ENCODE measurements at regions not wholly inside any gene's neighbourhood (a gene's known extent, or its start where the extent isn't known, plus 50 kb on each side); places are given as distances from the start of the nearest gene placed in this dataset.

GRCh38 chr16:9438991-9439390 is 347.5 kb downstream of the HAPSTR1 start:
- Histone ChIP-seq H3K4me2 (ENCODE audit: low read depth, low read length, poor library complexity, severe bottlenecking) (no peak overlapping the region), H3K79me2 (ENCODE audit: insufficient read depth, low read length) (no peaks in the 10 kb centered on the region), H3K36me3 (ENCODE audit: insufficient read depth, low read length) (no peaks in the 10 kb centered on the region), H4K20me1 (ENCODE audit: insufficient read depth, low read length, poor library complexity, severe bottlenecking) (no peaks in the 10 kb centered on the region), H2AFZ (ENCODE audit: low read length) (no peak overlapping the region), H3K9me2 (replicated peaks; ENCODE audit: low read depth, low read length) (no peaks in the 10 kb centered on the region), H3K4me1 (ENCODE audit: insufficient read depth, low read length, poor library complexity, severe bottlenecking) (no peaks in the 10 kb centered on the region), H3K4me3 (ENCODE audit: low read length, poor library complexity, severe bottlenecking) (no peak overlapping the region), H3K27me3 (ENCODE audit: insufficient read depth, low read length, poor library complexity, severe bottlenecking) (no peaks in the 10 kb centered on the region), H3K9me3 (ENCODE audit: insufficient read depth, low read depth, low read length) (no peaks in the 10 kb centered on the region), H3F3A (ENCODE audit: low read depth) (no peaks in the 10 kb centered on the region), H3K9ac (ENCODE audit: low read depth, low read length, poor library complexity, severe bottlenecking) (no peak overlapping the region)
- TF ChIP-seq CTCF (conservative IDR thresholded peaks at IDR 0.05; ENCODE audit: low read length) = no peak
- TF ChIP-seq EZH2phosphoT487 (IDR thresholded peaks at IDR 0.05; ENCODE audit: borderline replicate concordance) = no peak

GRCh38 chr16:9441012-9441411 is 349.6 kb downstream of the HAPSTR1 start:
- Histone ChIP-seq H3K9ac (ENCODE audit: low read depth, low read length, poor library complexity, severe bottlenecking) (no peak overlapping the region), H3K4me1 (ENCODE audit: insufficient read depth, low read length, poor library complexity, severe bottlenecking) (no peaks in the 10 kb centered on the region), H3K79me2 (ENCODE audit: insufficient read depth, low read length) (no peaks in the 10 kb centered on the region), H3K4me2 (ENCODE audit: low read depth, low read length, poor library complexity, severe bottlenecking) (no peak overlapping the region), H2AFZ (ENCODE audit: low read length) (no peak overlapping the region), H3K4me3 (ENCODE audit: low read length, poor library complexity, severe bottlenecking) (no peak overlapping the region), H3F3A (ENCODE audit: low read depth) (no peaks in the 10 kb centered on the region), H3K9me3 (ENCODE audit: insufficient read depth, low read depth, low read length) (no peaks in the 10 kb centered on the region), H4K20me1 (ENCODE audit: insufficient read depth, low read length, poor library complexity, severe bottlenecking) (no peaks in the 10 kb centered on the region), H3K36me3 (ENCODE audit: insufficient read depth, low read length) (no peaks in the 10 kb centered on the region), H3K9me2 (replicated peaks; ENCODE audit: low read depth, low read length) (no peaks in the 10 kb centered on the region), H3K27me3 (ENCODE audit: insufficient read depth, low read length, poor library complexity, severe bottlenecking) (no peaks in the 10 kb centered on the region)
- TF ChIP-seq EZH2phosphoT487 (IDR thresholded peaks at IDR 0.05; ENCODE audit: borderline replicate concordance) = no peak
- no peak for TF ChIP-seq CTCF (conservative IDR thresholded peaks at IDR 0.05; ENCODE audit: low read length)

GRCh38 chr16:9443864-9444263 is 352.4 kb downstream of the HAPSTR1 start:
- H3K9ac ChIP-seq (ENCODE audit: low read depth, low read length, poor library complexity, severe bottlenecking) = no peak overlapping the region

More at GRCh38 chr16:9443864-9444263, 352.4 kb downstream of the HAPSTR1 start:
- H3K4me3 ChIP-seq (ENCODE audit: low read length, poor library complexity, severe bottlenecking) = no peak overlapping the region
- H3K9me3 ChIP-seq (ENCODE audit: insufficient read depth, low read depth, low read length) = no peaks in the 10 kb centered on the region
- H3K9me2 ChIP-seq (replicated peaks; ENCODE audit: low read depth, low read length) = no peaks in the 10 kb centered on the region
- H3K4me2 ChIP-seq (ENCODE audit: low read depth, low read length, poor library complexity, severe bottlenecking) = no peak overlapping the region
- H2AFZ ChIP-seq (ENCODE audit: low read length) = no peak overlapping the region
- H3K79me2 ChIP-seq (ENCODE audit: insufficient read depth, low read length) = no peaks in the 10 kb centered on the region
- no peaks in the 10 kb centered on the region for H3K36me3 ChIP-seq (ENCODE audit: insufficient read depth, low read length)
- H3F3A ChIP-seq (ENCODE audit: low read depth) = no peaks in the 10 kb centered on the region
- H4K20me1 ChIP-seq (ENCODE audit: insufficient read depth, low read length, poor library complexity, severe bottlenecking) = no peaks in the 10 kb centered on the region
- no peaks in the 10 kb centered on the region for H3K27me3 ChIP-seq (ENCODE audit: insufficient read depth, low read length, poor library complexity, severe bottlenecking)
- no peaks in the 10 kb centered on the region for H3K4me1 ChIP-seq (ENCODE audit: insufficient read depth, low read length, poor library complexity, severe bottlenecking)
- TF ChIP-seq EZH2phosphoT487 (IDR thresholded peaks at IDR 0.05; ENCODE audit: borderline replicate concordance) (no peak), CTCF (conservative IDR thresholded peaks at IDR 0.05; ENCODE audit: low read length) (no peak)
